ENCODE measurements at regions not wholly inside any gene's neighbourhood (a gene's known extent, or its start where the extent isn't known, plus 50 kb on each side); places are given as distances from the start of the nearest gene placed in this dataset.

DNA sequence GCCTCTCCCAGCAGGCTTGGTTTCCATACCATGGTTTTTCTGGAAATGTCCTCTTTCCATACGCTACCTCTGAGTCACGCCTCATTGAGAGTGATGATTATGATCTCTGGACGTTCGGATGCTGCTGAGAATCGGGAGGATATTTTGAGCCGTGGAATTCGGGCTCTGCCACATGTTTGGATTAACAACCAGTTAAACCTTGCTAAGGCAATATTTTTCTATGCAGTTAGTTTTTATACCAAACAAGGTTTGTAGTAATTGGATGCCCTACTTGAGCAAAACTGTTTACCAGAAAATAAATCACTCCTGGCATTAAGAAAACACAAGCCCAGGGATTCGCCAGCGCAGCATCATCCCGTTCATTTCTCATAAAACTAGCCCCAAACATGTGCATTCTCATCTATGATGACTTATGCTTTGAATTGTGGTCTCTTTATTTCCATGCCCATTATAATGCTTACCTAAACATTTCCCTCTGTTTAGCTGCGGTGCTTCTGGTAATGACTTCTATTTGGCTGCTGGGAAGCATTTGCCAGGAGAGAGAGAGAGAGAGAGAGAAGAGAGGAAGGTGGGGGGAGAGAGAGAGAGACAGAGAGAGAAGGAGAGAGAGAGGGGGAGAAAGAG is 198.9 kb downstream of the CLIC5 start:
- H3K9ac ChIP-seq (ENCODE audit: control insufficient read depth, extremely low read depth, insufficient read depth, low read length): no peak overlapping the region
- H3K4me3 ChIP-seq (ENCODE audit: control insufficient read depth in 2 of 3, extremely low read depth in 1 of 3, insufficient read depth in 2 of 3, low read depth in 1 of 3, low read length in 3 of 3): no peak overlapping the region
- dilution Hi-C loops (cut with MboI; ENCODE audit: extremely low pct_ligation_motif_present, low sequenced_read_pairs): no loop called here
- no peaks in the 10 kb centered on the region for H3K27me3 ChIP-seq (ENCODE audit: control insufficient read depth, extremely low read depth, insufficient read depth, low read length)
- H3K9me3 ChIP-seq (ENCODE audit: control insufficient read depth, low read depth, low read length): no peaks in the 10 kb centered on the region
- no peak for DNase-seq (ENCODE audit: low read depth, low spot score)
- H3K36me3 ChIP-seq (ENCODE audit: control insufficient read depth in 2 of 2, extremely low read depth in 1 of 2, insufficient read depth in 2 of 2, low read length in 2 of 2): no peaks in the 10 kb centered on the region
- no peaks in the 10 kb centered on the region for H3K4me1 ChIP-seq (ENCODE audit: control insufficient read depth, extremely low read depth, insufficient read depth, low read length)
- no peak for FAIRE-seq
- H2AFZ ChIP-seq (ENCODE audit: control insufficient read depth, low read length): no peak overlapping the region
- no peak overlapping the region for H3K27ac ChIP-seq (ENCODE audit: control insufficient read depth, insufficient read depth, low read length)
- H4K20me1 ChIP-seq (ENCODE audit: control insufficient read depth, extremely low read depth, insufficient read depth, low read length): no peaks in the 10 kb centered on the region
- H3K79me2 ChIP-seq (ENCODE audit: control insufficient read depth, insufficient read depth, low read length): no peaks in the 10 kb centered on the region
- no peak overlapping the region for H3K4me2 ChIP-seq (ENCODE audit: control insufficient read depth, extremely low read depth, insufficient read depth, low read depth, low read length)
- no peak for TF ChIP-seq EZH2 (IDR thresholded peaks at IDR 0.05; ENCODE audit: low read length)
- TF ChIP-seq, protein P1, sequence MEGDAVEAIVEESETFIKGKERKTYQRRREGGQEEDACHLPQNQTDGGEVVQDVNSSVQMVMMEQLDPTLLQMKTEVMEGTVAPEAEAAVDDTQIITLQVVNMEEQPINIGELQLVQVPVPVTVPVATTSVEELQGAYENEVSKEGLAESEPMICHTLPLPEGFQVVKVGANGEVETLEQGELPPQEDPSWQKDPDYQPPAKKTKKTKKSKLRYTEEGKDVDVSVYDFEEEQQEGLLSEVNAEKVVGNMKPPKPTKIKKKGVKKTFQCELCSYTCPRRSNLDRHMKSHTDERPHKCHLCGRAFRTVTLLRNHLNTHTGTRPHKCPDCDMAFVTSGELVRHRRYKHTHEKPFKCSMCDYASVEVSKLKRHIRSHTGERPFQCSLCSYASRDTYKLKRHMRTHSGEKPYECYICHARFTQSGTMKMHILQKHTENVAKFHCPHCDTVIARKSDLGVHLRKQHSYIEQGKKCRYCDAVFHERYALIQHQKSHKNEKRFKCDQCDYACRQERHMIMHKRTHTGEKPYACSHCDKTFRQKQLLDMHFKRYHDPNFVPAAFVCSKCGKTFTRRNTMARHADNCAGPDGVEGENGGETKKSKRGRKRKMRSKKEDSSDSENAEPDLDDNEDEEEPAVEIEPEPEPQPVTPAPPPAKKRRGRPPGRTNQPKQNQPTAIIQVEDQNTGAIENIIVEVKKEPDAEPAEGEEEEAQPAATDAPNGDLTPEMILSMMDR (optimal IDR thresholded peaks at IDR 0.05 in 1 of 3, IDR thresholded peaks at IDR 0.05 in 1 of 3, conservative IDR thresholded peaks at IDR 0.05 in 1 of 3; ENCODE audit: extremely low read depth in 1 of 3, insufficient read depth in 2 of 3, low read length in 3 of 3): no peak
- H3K9me1 ChIP-seq (ENCODE audit: control insufficient read depth, extremely low read depth, insufficient read depth, low read length): no peaks in the 10 kb centered on the region

DNA sequence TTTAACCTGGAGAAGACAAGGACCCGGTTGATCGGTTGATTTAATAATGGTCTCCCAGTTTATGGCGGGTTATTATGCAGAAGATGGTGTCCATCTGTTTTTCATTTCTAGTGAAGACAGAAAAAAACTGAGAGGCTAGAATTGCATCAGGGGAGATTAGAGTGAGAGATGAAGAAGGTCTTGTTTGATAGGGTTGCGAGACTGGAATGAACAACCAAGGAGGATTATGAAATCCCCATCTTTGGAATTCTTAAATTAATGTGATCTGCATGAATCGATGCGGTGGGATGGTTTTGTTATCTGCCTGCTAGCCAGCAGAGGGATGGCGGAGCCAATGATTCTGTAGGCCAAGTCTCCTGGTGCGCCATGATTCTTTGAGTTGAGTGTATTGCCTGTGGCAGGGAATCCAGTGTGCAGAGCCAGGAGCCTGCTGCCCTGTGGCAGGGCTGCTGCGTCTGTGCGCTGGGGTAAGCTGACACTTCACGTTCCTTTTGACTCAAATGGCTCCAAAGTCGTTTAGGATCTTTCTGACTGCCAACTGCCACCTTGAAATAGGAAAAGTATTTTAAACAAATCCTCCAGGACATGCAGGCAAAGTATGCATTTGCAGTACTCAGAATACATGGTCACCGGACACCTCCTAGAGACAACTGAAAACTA is 200.1 kb downstream of the CLIC5 start:
- no peak for FAIRE-seq

More for the DNA sequence above, 200.1 kb downstream of the CLIC5 start:
- Histone ChIP-seq H3K4me2 (ENCODE audit: control insufficient read depth, extremely low read depth, insufficient read depth, low read depth, low read length) (no peak overlapping the region), H3K9me3 (ENCODE audit: control insufficient read depth, low read depth, low read length) (no peaks in the 10 kb centered on the region), H2AFZ (ENCODE audit: control insufficient read depth, low read length) (no peak overlapping the region), H3K4me3 (ENCODE audit: control insufficient read depth in 2 of 3, extremely low read depth in 1 of 3, insufficient read depth in 2 of 3, low read depth in 1 of 3, low read length in 3 of 3) (no peak overlapping the region), H3K79me2 (ENCODE audit: control insufficient read depth, insufficient read depth, low read length) (no peaks in the 10 kb centered on the region), H3K36me3 (ENCODE audit: control insufficient read depth in 2 of 2, extremely low read depth in 1 of 2, insufficient read depth in 2 of 2, low read length in 2 of 2) (no peaks in the 10 kb centered on the region), H4K20me1 (ENCODE audit: control insufficient read depth, extremely low read depth, insufficient read depth, low read length) (no peaks in the 10 kb centered on the region), H3K9ac (ENCODE audit: control insufficient read depth, extremely low read depth, insufficient read depth, low read length) (no peak overlapping the region), H3K9me1 (ENCODE audit: control insufficient read depth, extremely low read depth, insufficient read depth, low read length) (no peaks in the 10 kb centered on the region), H3K4me1 (ENCODE audit: control insufficient read depth, extremely low read depth, insufficient read depth, low read length) (no peaks in the 10 kb centered on the region), H3K27me3 (ENCODE audit: control insufficient read depth, extremely low read depth, insufficient read depth, low read length) (no peaks in the 10 kb centered on the region), H3K27ac (ENCODE audit: control insufficient read depth, insufficient read depth, low read length) (no peak overlapping the region)
- no peak for DNase-seq (ENCODE audit: low read depth, low spot score)
- dilution Hi-C loops (cut with MboI; ENCODE audit: extremely low pct_ligation_motif_present, low sequenced_read_pairs): no loop called here
- no peak for TF ChIP-seq EZH2 (IDR thresholded peaks at IDR 0.05; ENCODE audit: low read length)
- TF ChIP-seq, protein P1 (optimal IDR thresholded peaks at IDR 0.05 in 1 of 3, IDR thresholded peaks at IDR 0.05 in 1 of 3, conservative IDR thresholded peaks at IDR 0.05 in 1 of 3; ENCODE audit: extremely low read depth in 1 of 3, insufficient read depth in 2 of 3, low read length in 3 of 3): no peak
